HEK293T (cell line): ENCODE measurements at regions not wholly inside any gene's neighbourhood (a gene's known extent, or its start where the extent isn't known, plus 50 kb on each side); places are given as distances from the start of the nearest gene placed in this dataset.

Experiments
- BHLHE40 ChIP-seq: fragments of 450-650 bp; IDR thresholded peaks from 2 replicates; pipeline ENCODE4 v1.6.1; 2016; ENCODE audit warnings: mild to moderate bottlenecking, moderate library complexity, borderline replicate concordance
- ELF4 ChIP-seq: fragments of 450-650 bp; IDR thresholded peaks from 2 replicates; pipeline ENCODE4 v1.6.1; 2017; ENCODE audit warnings: antibody characterized with exemption
- FOXA1 ChIP-seq: fragments of 450-650 bp; IDR thresholded peaks from 2 replicates; pipeline ENCODE4 v1.6.1; 2016; ENCODE audit warnings: mild to moderate bottlenecking
- HDGF ChIP-seq: fragments of 450-650 bp; IDR thresholded peaks from 2 replicates; pipeline ENCODE4 v1.6.1; 2017; ENCODE audit warnings: antibody characterized with exemption, borderline replicate concordance
- L3MBTL2 ChIP-seq: fragments of 450-650 bp; conservative IDR thresholded peaks from 2 replicates; pipeline ENCODE4 v1.6.1; 2016; ENCODE audit warnings: mild to moderate bottlenecking
- LEF1 ChIP-seq: fragments of 450-650 bp; IDR thresholded peaks from 2 replicates; pipeline ENCODE4 v1.6.1; 2017; ENCODE audit warnings: mild to moderate bottlenecking, borderline replicate concordance
- NFRKB ChIP-seq: fragments of 450-650 bp; IDR thresholded peaks from 2 replicates; pipeline ENCODE4 v1.6.1; 2016; ENCODE audit warnings: mild to moderate bottlenecking, moderate library complexity
- SP1 ChIP-seq: fragments of 450-650 bp; IDR thresholded peaks from 2 replicates; pipeline ENCODE4 v1.6.1; 2017
- SUZ12 ChIP-seq: fragments of 450-650 bp; IDR thresholded peaks from 2 replicates; pipeline ENCODE4 v1.6.1; 2016; ENCODE audit warnings: mild to moderate bottlenecking

- TF ChIP-seq NFRKB (no peak), BHLHE40 (no peak), L3MBTL2 (no peak), FOXA1 (no peak), ELF4 (no peak), HDGF (no peak), LEF1 (no peak), SUZ12 (no peak), SP1 (no peak)
These were observed 67.1 kb upstream of the PREP start for GRCh38 chr6:105469946-105470345.
